SKM-1 treated with dmso at 0.1 percent for 144 hours (cell line): ENCODE measurements at regions not wholly inside any gene's neighbourhood (a gene's known extent, or its start where the extent isn't known, plus 50 kb on each side); places are given as distances from the start of the nearest gene placed in this dataset.

Source experiments
- DNase-seq: peaks from one replicate; lab custom pipeline; 2025; ENCODE audit not compliant: unreplicated experiment; lab: John Stamatoyannopoulos, UW

- no peak for DNase-seq
Observed at GRCh38 chr1:29518183-29518835, 282.0 kb downstream of the PTPRU start.

GRCh38 chr1:29517251-29518086 lies 281.1 kb downstream of the PTPRU start:
- no peak for DNase-seq

GRCh38 chr1:29516063-29516820 lies 279.9 kb downstream of the PTPRU start:
- no peak for DNase-seq

- no peak for DNase-seq
Observed at GRCh38 chr1:29515170-29515955, 279.0 kb downstream of the PTPRU start.

GRCh38 chr1:29514361-29515169 lies 278.2 kb downstream of the PTPRU start:
- DNase-seq: no peak

GRCh38 chr1:29513357-29513756 lies 277.0 kb downstream of the PTPRU start:
- DNase-seq: no peak

- DNase-seq: no peak
Observed at GRCh38 chr1:29511436-29511835, 275.1 kb downstream of the PTPRU start.

- no peak for DNase-seq
Observed at GRCh38 chr1:29508458-29509107, 272.3 kb downstream of the PTPRU start.

GRCh38 chr1:29506678-29507225 lies 270.4 kb downstream of the PTPRU start:
- no peak for DNase-seq

- DNase-seq: no peak
Observed at GRCh38 chr1:29505532-29506220, 269.4 kb downstream of the PTPRU start.

- no peak for DNase-seq
Observed at GRCh38 chr1:29504709-29505410, 268.5 kb downstream of the PTPRU start.

GRCh38 chr1:29504196-29504595 lies 267.9 kb downstream of the PTPRU start:
- DNase-seq: no peak

- DNase-seq: no peak
Observed at GRCh38 chr1:29502911-29503840, 266.9 kb downstream of the PTPRU start.

GRCh38 chr1:29502225-29502910 lies 266.0 kb downstream of the PTPRU start:
- no peak for DNase-seq

- DNase-seq: no peak
Observed at GRCh38 chr1:29501227-29501976, 265.1 kb downstream of the PTPRU start.

GRCh38 chr1:29500651-29501050 lies 264.3 kb downstream of the PTPRU start:
- DNase-seq: no peak
